ENCODE measurements at regions not wholly inside any gene's neighbourhood (a gene's known extent, or its start where the extent isn't known, plus 50 kb on each side); places are given as distances from the start of the nearest gene placed in this dataset.

DNA sequence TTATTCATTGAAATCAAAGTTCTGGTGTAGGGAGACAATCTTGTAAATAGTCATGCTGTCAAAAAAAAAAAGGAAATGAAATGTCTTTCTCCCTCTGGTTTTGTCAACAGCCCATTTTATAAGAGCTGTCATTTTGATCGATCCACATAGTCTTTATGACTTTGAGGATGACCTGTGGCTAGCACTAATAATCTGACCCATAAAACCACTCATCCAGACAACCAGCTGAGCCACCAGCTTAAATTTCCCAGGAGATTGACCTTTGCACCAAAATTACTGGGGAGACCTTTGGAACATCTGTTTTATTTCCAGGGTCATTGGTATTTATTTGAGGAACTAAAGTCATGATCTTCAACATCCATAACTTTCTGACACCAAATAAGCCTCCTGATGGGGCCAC, 98.5 kb upstream of the MME start:
- Histone ChIP-seq H3K36me3 (ENCODE audit: insufficient read depth, low read length) (no peaks in the 10 kb centered on the region), H3K27ac (ENCODE audit: low read depth, low read length) (no peak overlapping the region), H3K9me3 (ENCODE audit: insufficient read depth, low read depth, low read length) (no peaks in the 10 kb centered on the region), H3K9ac (ENCODE audit: low read length) (no peak overlapping the region), H3K79me2 (ENCODE audit: insufficient read depth, low read length) (no peaks in the 10 kb centered on the region), H3K27me3 (ENCODE audit: insufficient read depth, low read length) (no peaks in the 10 kb centered on the region), H4K20me1 (ENCODE audit: insufficient read depth, low read length) (no peaks in the 10 kb centered on the region), H3K4me1 (ENCODE audit: insufficient read depth, low read length) (no peaks in the 10 kb centered on the region), H2AFZ (ENCODE audit: low read depth, low read length) (no peak overlapping the region), H3K4me3 (ENCODE audit: insufficient read depth, low read depth, low read length) (no peak overlapping the region), H3K4me2 (ENCODE audit: low read length) (no peak overlapping the region)
- TF ChIP-seq EZH2 (IDR thresholded peaks at IDR 0.05; ENCODE audit: insufficient read depth, low read length): no peak
- TF ChIP-seq, protein P1, sequence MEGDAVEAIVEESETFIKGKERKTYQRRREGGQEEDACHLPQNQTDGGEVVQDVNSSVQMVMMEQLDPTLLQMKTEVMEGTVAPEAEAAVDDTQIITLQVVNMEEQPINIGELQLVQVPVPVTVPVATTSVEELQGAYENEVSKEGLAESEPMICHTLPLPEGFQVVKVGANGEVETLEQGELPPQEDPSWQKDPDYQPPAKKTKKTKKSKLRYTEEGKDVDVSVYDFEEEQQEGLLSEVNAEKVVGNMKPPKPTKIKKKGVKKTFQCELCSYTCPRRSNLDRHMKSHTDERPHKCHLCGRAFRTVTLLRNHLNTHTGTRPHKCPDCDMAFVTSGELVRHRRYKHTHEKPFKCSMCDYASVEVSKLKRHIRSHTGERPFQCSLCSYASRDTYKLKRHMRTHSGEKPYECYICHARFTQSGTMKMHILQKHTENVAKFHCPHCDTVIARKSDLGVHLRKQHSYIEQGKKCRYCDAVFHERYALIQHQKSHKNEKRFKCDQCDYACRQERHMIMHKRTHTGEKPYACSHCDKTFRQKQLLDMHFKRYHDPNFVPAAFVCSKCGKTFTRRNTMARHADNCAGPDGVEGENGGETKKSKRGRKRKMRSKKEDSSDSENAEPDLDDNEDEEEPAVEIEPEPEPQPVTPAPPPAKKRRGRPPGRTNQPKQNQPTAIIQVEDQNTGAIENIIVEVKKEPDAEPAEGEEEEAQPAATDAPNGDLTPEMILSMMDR (IDR thresholded peaks at IDR 0.05; ENCODE audit: insufficient read depth, low read depth, low read length): no peak
- Mint-ChIP-seq H3K4me3 (ENCODE audit: unreplicated experiment) (no peak overlapping the region), H3K36me3 (ENCODE audit: low read depth, unreplicated experiment) (no peaks in the 10 kb centered on the region), H3K4me1 (ENCODE audit: low read depth, unreplicated experiment) (peaks cover 9% of the 10 kb centered on the region), H3K9me3 (ENCODE audit: unreplicated experiment) (peaks cover 11% of the 10 kb centered on the region), H3K27me3 (ENCODE audit: low read depth, unreplicated experiment) (no peaks in the 10 kb centered on the region), H3K27ac (ENCODE audit: unreplicated experiment) (peak overlapping the region; percentile 42)
- FAIRE-seq (no peak), DNase-seq (ENCODE audit: low read depth) (no peak)

DNA sequence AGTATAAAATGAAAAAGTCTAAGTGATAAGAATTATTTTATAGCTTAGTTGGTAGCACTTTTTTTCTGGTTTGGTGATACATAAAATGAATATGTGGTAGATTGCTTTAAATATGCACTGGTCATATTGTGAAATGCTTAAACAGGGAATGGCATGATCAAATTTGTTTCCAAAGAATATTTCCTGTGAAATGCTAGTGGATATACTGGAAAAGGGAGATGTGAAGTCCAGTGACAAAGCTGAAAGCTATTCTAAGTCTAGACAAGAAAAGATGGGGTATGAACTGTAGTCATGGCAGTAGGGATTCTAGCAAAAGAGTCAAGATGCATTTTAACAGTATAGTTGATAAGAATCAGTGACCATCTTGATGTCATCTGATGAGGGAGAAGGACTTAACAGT, 98.9 kb upstream of the MME start:
- Histone ChIP-seq H3K4me2 (ENCODE audit: low read length) (no peak overlapping the region), H4K20me1 (ENCODE audit: insufficient read depth, low read length) (no peaks in the 10 kb centered on the region), H3K4me1 (ENCODE audit: insufficient read depth, low read length) (no peaks in the 10 kb centered on the region), H3K79me2 (ENCODE audit: insufficient read depth, low read length) (no peaks in the 10 kb centered on the region), H3K27me3 (ENCODE audit: insufficient read depth, low read length) (no peaks in the 10 kb centered on the region), H3K9ac (ENCODE audit: low read length) (no peak overlapping the region), H2AFZ (ENCODE audit: low read depth, low read length) (no peak overlapping the region), H3K9me3 (ENCODE audit: insufficient read depth, low read depth, low read length) (no peaks in the 10 kb centered on the region), H3K27ac (ENCODE audit: low read depth, low read length) (no peak overlapping the region), H3K36me3 (ENCODE audit: insufficient read depth, low read length) (no peaks in the 10 kb centered on the region), H3K4me3 (ENCODE audit: insufficient read depth, low read depth, low read length) (no peak overlapping the region)
- TF ChIP-seq, protein P1 (IDR thresholded peaks at IDR 0.05; ENCODE audit: insufficient read depth, low read depth, low read length): no peak
- no peak for TF ChIP-seq EZH2 (IDR thresholded peaks at IDR 0.05; ENCODE audit: insufficient read depth, low read length)
- peak overlapping the region; percentile 42 for H3K27ac Mint-ChIP-seq (ENCODE audit: unreplicated experiment)
- no peak overlapping the region for H3K4me3 Mint-ChIP-seq (ENCODE audit: unreplicated experiment)
- peaks cover 9% of the 10 kb centered on the region for H3K9me3 Mint-ChIP-seq (ENCODE audit: unreplicated experiment)
- H3K36me3 Mint-ChIP-seq (ENCODE audit: low read depth, unreplicated experiment): no peaks in the 10 kb centered on the region
- H3K4me1 Mint-ChIP-seq (ENCODE audit: low read depth, unreplicated experiment): peaks cover 9% of the 10 kb centered on the region
- no peaks in the 10 kb centered on the region for H3K27me3 Mint-ChIP-seq (ENCODE audit: low read depth, unreplicated experiment)
- DNase-seq (ENCODE audit: low read depth) (no peak), FAIRE-seq (peak; percentile 50)

DNA sequence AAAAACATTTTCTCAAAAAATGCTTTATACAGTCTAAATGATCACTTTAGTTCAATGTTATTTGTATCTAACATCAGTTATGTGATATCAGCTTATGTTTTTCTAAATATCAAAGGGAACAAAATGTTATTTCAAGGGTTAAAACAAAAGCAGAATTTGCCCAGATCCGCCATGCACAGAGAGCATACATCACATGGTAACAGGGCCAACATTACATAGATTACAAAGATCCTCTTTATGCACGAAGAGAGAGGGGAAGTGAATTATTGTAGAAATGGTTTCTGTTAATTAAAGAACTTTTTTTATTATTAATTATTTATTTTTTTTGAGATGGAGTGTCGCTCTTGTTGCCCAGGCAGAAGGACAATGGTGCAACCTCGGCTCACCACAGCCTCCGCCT, 100.8 kb upstream of the MME start:
- no peak overlapping the region for H2AFZ ChIP-seq (ENCODE audit: low read depth, low read length)
- H3K36me3 Mint-ChIP-seq (ENCODE audit: low read depth, unreplicated experiment): no peaks in the 10 kb centered on the region
- no peak overlapping the region for H3K9ac ChIP-seq (ENCODE audit: low read length)
- no peak overlapping the region for H3K27ac ChIP-seq (ENCODE audit: low read depth, low read length)
- no peaks in the 10 kb centered on the region for H3K79me2 ChIP-seq (ENCODE audit: insufficient read depth, low read length)
- FAIRE-seq (no peak), DNase-seq (ENCODE audit: low read depth) (no peak)
- no peaks in the 10 kb centered on the region for H3K27me3 Mint-ChIP-seq (ENCODE audit: low read depth, unreplicated experiment)
- no peaks in the 10 kb centered on the region for H3K27me3 ChIP-seq (ENCODE audit: insufficient read depth, low read length)
- TF ChIP-seq, protein P1 (IDR thresholded peaks at IDR 0.05; ENCODE audit: insufficient read depth, low read depth, low read length): no peak
- no peak for TF ChIP-seq EZH2 (IDR thresholded peaks at IDR 0.05; ENCODE audit: insufficient read depth, low read length)
- H4K20me1 ChIP-seq (ENCODE audit: insufficient read depth, low read length): no peaks in the 10 kb centered on the region
- H3K27ac Mint-ChIP-seq (ENCODE audit: unreplicated experiment): no peak overlapping the region
- H3K4me3 ChIP-seq (ENCODE audit: insufficient read depth, low read depth, low read length): no peak overlapping the region
- H3K4me3 Mint-ChIP-seq (ENCODE audit: unreplicated experiment): no peak overlapping the region
- H3K4me1 ChIP-seq (ENCODE audit: insufficient read depth, low read length): no peaks in the 10 kb centered on the region
- no peak overlapping the region for H3K4me2 ChIP-seq (ENCODE audit: low read length)
- peaks cover 3% of the 10 kb centered on the region for H3K9me3 Mint-ChIP-seq (ENCODE audit: unreplicated experiment)
- no peaks in the 10 kb centered on the region for H3K36me3 ChIP-seq (ENCODE audit: insufficient read depth, low read length)
- H3K4me1 Mint-ChIP-seq (ENCODE audit: low read depth, unreplicated experiment): peaks cover 9% of the 10 kb centered on the region
- no peaks in the 10 kb centered on the region for H3K9me3 ChIP-seq (ENCODE audit: insufficient read depth, low read depth, low read length)

All from astrocyte (in vitro differentiated cells and primary cell).